Activated T-helper 2 cell treated with anti-CD3 and anti-CD28 coated beads, Interferon-gamma antibody, Interleukin-2, Interleukin-4, amounts not matched to agents 10 μg/mL and 5 μg/mL and 100 μg/mL, durations not matched to agents 14 hours and 24 hours and 36 hours (primary cell): ENCODE measurements at regions not wholly inside any gene's neighbourhood (a gene's known extent, or its start where the extent isn't known, plus 50 kb on each side); places are given as distances from the start of the nearest gene placed in this dataset.
"Not testable (repeated sequence)": the region's sequence is repeated elsewhere in the genome, so short reads cannot be mapped to it uniquely, and the experiment has no call there.

Experiments
- DNase-seq: peaks from one replicate; pipeline ENCODE4 v3.0.0; 2021; ENCODE audit warnings: low spot score
- H3K27ac Mint-ChIP-seq: one replicate; pipeline ENCODE4 v1.8.0; 2021; ENCODE audit warnings: mixed read lengths
- H3K27me3 Mint-ChIP-seq: one replicate; pipeline ENCODE4 v1.8.0; 2021; ENCODE audit warnings: low read depth, mixed read lengths
- H3K36me3 Mint-ChIP-seq: one replicate; pipeline ENCODE4 v1.8.0; 2021; ENCODE audit warnings: low read depth, mixed read lengths
- H3K4me1 Mint-ChIP-seq: one replicate; pipeline ENCODE4 v1.8.0; 2021; ENCODE audit warnings: low read depth, mixed read lengths
- H3K4me3 Mint-ChIP-seq: one replicate; pipeline ENCODE4 v1.8.0; 2021; ENCODE audit warnings: low read depth, mild to moderate bottlenecking, moderate library complexity, mixed read lengths
- H3K9me3 Mint-ChIP-seq: one replicate; pipeline ENCODE4 v1.8.0; 2021; ENCODE audit warnings: mixed read lengths
- intact Hi-C: fragments of 100-400 bp; cut with micrococcal nuclease; formaldehyde crosslinking; loops from one replicate; pipeline ENCODE4 v1.15.1; 2023

DNA sequence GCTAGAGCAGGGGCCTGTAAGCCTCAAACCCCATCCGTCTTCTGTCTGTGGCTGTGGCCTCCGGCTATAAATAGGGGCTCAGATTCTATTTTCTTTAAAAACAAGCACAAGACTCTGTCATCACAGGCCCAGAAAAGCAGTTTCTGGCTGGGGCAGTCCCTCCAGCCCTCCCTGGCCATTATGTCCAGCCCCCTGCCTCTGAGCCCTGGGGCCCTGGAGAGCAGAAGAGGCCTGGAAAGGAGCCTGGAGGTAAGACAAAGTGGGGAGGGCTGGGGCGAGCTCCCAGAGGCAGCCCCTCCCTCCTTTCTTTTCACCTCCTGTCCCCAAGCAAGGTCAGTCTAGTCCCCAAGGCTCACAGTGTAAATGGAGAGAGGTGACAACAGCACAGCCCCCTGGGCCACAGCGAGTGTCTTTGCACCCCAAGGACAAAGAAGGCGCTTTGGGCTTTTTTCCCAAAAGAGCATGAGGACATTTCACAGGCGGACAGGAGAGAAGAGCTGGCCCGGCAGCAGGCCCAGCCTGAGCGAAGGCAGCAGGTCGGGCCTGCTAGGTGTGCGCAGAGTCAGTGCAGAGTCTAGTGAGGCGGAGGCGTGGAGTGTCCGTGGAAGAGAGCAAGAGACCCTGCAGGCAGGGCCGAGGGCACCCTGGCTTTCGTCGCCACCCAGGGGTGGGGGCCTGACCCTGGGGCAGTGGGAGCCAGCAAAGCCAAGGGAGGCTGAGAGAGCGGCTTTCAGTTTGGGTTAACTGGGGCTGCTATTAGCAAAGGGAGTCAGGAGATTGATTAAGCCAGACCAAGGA, 188.3 kb downstream of the TBC1D2B start:
- H3K27me3 Mint-ChIP-seq, result no peaks in the 10 kb centered on the region
- no peaks in the 10 kb centered on the region for H3K36me3 Mint-ChIP-seq
- no peak overlapping the region for H3K27ac Mint-ChIP-seq
- intact Hi-C loops, result no loop called here
- H3K9me3 Mint-ChIP-seq, result no peaks in the 10 kb centered on the region
- H3K4me3 Mint-ChIP-seq, result no peak overlapping the region
- no peaks in the 10 kb centered on the region for H3K4me1 Mint-ChIP-seq
- DNase-seq, result no peak

DNA sequence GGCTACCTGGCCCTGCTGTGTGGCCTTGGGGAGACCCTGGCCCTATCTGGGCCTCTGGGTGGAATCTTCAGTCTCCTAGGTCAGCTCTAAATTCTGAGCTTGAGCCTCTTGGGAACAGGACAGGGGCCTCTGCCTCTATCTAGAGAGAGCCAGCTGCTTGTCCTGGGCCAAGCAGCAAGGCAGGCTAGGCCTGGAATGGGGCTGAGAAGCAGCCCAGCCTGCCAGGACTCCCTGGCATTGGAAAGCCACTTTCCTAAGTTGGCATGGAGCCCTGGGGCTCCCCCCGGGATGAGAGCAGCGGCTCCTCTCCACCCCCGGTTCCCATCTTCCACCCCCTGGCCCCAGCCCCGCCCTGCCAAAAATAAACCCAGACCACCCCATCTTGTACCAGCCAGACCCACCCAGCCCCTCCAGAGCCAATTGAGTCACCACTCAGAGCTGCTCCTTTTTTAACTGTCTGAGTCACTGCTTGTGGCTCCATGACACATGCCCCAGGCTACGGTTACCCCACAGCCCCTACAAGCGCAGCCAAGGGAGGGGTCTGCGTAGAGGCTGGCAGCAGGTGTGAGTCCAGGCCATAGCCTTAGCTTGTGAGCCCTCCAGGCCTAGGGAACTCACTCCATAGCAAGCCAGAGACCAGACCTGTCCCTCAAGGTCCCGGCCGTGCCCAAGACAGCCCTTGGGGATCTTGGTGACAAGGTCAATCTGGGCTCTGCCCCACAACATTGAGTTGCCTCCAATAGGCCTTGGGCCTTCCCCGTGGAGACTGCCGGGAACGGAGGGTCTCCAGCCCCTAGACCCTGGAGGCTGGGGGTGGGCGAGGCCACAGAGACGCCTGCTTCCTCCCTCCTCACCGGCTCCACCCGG, 189.7 kb downstream of the TBC1D2B start:
- intact Hi-C loops, H3K36me3 Mint-ChIP-seq, H3K4me3 Mint-ChIP-seq, H3K9me3 Mint-ChIP-seq, DNase-seq, H3K27ac Mint-ChIP-seq, H3K27me3 Mint-ChIP-seq, H3K4me1 Mint-ChIP-seq: not testable (repeated sequence)

DNA sequence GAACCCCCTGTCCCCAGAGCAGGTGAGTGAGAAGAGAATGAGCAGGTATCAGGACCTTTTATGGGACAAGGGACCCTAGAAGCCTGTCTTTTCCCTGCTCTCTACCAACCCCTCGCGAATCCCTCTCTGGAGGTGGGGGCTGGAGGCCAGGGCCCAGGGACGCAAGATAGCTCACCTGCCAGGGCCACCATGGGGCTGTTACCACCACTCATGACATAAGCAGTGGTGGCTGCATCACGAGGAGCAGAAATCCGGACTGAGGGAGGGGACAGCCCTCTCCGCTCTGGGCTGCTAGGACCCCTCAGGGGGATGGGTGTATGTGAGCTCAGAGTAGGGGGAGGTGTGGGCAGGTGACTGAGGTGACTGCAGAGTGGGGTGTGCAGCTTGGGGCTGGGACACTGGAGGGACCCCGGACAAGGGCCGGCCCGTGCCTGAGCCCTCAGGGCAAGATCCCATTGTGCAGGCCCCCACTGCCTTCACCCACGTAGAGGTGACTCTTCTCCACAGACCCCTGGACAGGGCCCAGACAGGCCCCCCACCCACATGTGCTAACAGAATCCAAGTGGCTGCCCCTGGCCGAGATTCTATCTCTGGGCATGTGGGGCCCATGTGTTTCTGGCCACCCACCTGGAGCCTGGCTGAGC, 190.6 kb downstream of the TBC1D2B start:
- no peak for DNase-seq
- Mint-ChIP-seq H3K4me3 (no peak overlapping the region), H3K9me3 (no peaks in the 10 kb centered on the region), H3K4me1 (no peaks in the 10 kb centered on the region), H3K36me3 (no peaks in the 10 kb centered on the region), H3K27me3 (no peaks in the 10 kb centered on the region), H3K27ac (no peak overlapping the region)
- intact Hi-C loops, result no loop called here

DNA sequence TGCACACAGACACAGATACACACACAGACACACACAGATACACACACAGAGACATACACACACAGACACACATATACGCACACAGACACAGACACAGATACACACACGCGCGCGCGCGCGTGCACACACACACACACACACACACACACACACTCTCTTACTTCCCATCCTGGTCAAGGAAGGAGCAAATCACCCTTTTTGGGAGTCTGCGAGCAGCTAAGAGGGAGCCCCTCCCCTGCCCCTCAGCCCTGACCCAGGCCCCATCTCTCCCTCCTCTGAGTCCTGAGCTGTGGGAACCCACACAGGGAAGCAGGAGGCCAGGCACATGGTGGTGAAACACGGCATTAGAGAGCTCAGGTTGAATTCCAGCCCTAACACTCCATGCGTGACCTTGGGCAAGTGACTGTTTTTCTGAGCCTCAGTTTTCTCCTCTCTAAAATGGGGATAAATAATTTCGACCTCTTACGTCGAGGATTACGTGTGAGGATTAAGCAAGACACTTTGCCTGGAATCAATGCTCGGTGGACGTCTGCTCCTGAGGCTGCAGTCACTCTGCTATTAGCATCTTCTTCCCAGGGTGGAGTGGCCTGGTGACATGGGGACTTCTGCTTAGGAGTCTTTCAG, 191.5 kb downstream of the TBC1D2B start:
- H3K4me1 Mint-ChIP-seq, intact Hi-C loops, H3K27ac Mint-ChIP-seq, H3K4me3 Mint-ChIP-seq, H3K27me3 Mint-ChIP-seq, H3K9me3 Mint-ChIP-seq, H3K36me3 Mint-ChIP-seq, DNase-seq: not testable (repeated sequence)

DNA sequence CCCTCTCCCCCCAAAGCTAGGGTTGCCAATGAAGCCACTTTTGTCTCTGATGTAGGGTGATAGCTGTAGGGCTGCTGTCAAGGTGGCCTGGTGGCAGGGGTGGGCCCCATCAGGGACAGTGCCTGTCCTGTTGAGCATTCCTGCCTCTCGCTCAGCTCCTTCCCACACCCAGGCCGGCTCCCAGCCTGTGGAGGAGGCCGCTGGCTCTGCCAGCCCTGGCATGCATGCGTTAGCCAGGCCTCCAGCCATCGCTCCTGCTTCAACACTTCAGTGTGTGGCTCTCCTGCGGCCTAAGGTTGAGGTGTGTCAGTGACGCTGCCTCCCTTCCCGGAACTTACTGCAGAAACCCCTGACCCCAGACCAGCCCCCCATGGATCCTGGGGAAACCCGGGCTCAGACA, 194.5 kb downstream of the TBC1D2B start:
- H3K4me1 Mint-ChIP-seq, H3K27ac Mint-ChIP-seq, H3K4me3 Mint-ChIP-seq, H3K9me3 Mint-ChIP-seq, DNase-seq, H3K27me3 Mint-ChIP-seq, intact Hi-C loops, H3K36me3 Mint-ChIP-seq: not testable (repeated sequence)

DNA sequence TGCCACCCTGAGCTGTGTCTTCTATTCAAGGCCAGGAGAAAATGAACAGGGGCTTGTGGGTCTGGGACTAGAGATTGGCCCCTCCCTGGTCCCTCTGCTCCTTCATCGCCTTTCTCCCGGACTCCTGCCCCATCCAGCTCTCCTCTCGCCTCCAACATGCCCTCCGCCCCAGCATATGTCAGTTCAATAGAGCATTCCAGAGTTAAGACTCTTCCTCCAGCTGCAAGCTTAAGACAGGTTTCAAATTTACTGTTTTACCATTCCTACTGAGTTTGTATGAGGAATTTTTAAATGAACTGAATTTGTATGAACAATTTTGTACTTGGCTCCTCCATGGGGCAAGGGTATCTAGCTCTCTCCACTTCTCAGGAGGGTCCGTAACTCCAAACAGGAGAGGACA, 195.6 kb downstream of the TBC1D2B start:
- H3K27me3 Mint-ChIP-seq, result no peaks in the 10 kb centered on the region
- intact Hi-C loops, result no loop called here
- H3K36me3 Mint-ChIP-seq, result no peaks in the 10 kb centered on the region
- no peak overlapping the region for H3K27ac Mint-ChIP-seq
- no peak overlapping the region for H3K4me3 Mint-ChIP-seq
- no peaks in the 10 kb centered on the region for H3K9me3 Mint-ChIP-seq
- H3K4me1 Mint-ChIP-seq, result no peaks in the 10 kb centered on the region
- no peak for DNase-seq

DNA sequence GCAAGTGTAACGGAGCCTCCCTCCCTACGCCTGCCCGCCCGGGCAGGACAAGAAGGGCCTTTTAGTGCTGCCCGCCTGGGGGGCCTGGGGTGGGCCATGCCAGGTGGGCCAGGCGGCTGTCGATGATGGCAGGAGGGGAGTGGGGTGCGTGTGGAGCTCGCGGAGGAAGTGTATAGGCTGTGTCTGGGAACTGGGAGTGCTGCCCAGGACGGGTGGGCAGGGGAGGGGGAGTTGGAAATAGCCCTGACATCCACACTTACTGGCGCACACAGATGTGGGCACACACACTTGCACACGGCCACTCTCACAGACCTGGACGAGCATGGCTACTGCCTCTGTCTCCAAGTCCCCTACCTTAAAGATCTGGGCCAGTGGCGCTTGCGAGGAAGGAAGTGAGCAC, 196.0 kb downstream of the TBC1D2B start:
- intact Hi-C loops, H3K9me3 Mint-ChIP-seq, H3K27ac Mint-ChIP-seq, DNase-seq, H3K4me3 Mint-ChIP-seq, H3K36me3 Mint-ChIP-seq, H3K27me3 Mint-ChIP-seq, H3K4me1 Mint-ChIP-seq: not testable (repeated sequence)

DNA sequence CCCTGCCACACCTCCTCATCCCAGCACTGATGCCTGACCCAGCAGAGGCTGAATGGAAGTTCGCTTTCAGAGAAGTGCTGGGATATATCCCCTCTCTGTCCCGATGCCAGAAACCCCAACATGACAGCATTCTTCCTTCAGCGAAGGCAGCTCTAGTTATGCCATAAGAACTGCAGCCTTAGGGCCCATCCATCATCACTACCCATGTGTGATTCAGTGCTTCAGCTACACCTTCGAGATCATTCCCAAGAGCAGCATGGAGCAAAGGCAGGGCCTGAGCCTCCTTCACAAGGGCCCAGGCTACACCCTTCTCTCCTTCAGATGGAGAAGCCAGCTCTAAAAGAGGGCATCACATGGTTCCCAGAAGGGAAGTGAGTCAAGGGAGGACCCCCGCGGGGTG, 198.0 kb downstream of the TBC1D2B start:
- H3K36me3 Mint-ChIP-seq, DNase-seq, H3K4me1 Mint-ChIP-seq, H3K27me3 Mint-ChIP-seq, intact Hi-C loops, H3K4me3 Mint-ChIP-seq, H3K27ac Mint-ChIP-seq, H3K9me3 Mint-ChIP-seq: not testable (repeated sequence)

DNA sequence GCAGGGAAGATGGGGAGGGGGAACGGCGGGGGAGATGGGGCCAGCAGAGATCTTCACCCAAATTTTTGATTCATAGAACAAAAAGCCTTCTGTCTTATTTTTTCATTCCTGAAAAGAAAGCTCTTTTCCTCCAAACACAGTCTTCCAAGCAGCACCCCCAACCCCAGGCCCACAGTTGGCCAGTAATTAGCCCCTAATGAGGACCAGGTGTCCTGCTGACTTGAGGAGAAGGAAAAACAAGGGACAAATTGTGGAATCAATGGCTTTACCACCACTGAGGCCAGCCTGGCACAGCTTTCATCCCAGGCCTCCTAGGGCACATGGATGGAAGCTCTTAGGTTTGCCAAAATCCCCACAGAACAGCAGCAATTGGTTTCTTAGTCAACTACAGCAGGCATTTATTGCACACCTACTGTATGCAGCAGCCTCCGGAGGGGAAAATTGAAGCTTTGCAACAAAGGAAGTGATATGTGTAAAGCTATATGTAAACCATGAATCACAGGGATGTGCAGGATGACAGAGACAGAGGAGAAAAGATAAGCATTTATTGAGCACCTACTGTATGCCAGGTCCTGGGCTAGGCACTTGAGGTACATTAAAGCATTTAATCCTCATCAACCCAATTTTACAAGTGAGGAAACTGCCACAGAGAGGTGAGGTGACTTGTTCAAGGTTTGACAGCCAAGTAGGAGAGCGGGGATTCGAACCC, 199.5 kb downstream of the TBC1D2B start:
- H3K27ac Mint-ChIP-seq, result no peak overlapping the region
- H3K4me3 Mint-ChIP-seq, result no peak overlapping the region
- no peaks in the 10 kb centered on the region for H3K36me3 Mint-ChIP-seq
- no peaks in the 10 kb centered on the region for H3K4me1 Mint-ChIP-seq
- intact Hi-C loops, result no loop called here
- no peaks in the 10 kb centered on the region for H3K9me3 Mint-ChIP-seq
- no peak for DNase-seq
- H3K27me3 Mint-ChIP-seq, result no peaks in the 10 kb centered on the region

DNA sequence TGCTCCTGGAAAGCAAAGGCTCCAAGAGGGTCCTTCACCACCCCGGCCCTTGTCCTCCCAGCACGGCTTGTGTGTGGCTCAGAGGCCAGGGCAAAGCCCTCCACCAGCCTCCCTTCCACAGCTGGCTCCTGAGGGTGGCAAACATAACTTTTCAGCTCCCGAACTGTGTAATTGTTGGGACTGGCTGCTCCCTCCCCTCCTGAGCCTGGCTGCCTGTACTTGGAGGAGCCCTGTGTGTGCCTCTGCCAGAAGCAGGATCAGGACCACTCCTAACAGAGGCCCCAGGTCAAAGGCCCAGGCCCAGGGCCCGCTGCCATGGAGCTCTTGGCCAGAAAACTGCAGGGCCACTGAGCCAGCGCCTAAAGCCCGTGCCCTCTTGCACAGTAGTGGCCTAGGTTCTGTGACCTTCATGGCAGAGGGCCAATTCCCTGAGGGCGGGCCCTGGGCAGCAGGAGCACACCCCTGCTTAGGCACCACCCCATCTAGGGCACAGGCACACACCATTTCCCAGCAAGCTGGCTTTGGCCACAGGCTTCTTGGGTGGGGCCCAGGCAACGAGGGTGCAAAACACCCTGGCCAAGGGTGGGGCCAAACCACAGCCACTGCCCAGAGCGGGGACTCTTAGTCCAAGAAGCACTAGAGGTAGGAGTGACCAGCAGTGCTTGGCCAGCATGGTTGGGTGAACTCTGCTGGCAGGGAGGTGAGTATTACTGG, 201.2 kb downstream of the TBC1D2B start:
- H3K9me3 Mint-ChIP-seq, intact Hi-C loops, DNase-seq, H3K4me1 Mint-ChIP-seq, H3K36me3 Mint-ChIP-seq, H3K4me3 Mint-ChIP-seq, H3K27ac Mint-ChIP-seq, H3K27me3 Mint-ChIP-seq: not testable (repeated sequence)

DNA sequence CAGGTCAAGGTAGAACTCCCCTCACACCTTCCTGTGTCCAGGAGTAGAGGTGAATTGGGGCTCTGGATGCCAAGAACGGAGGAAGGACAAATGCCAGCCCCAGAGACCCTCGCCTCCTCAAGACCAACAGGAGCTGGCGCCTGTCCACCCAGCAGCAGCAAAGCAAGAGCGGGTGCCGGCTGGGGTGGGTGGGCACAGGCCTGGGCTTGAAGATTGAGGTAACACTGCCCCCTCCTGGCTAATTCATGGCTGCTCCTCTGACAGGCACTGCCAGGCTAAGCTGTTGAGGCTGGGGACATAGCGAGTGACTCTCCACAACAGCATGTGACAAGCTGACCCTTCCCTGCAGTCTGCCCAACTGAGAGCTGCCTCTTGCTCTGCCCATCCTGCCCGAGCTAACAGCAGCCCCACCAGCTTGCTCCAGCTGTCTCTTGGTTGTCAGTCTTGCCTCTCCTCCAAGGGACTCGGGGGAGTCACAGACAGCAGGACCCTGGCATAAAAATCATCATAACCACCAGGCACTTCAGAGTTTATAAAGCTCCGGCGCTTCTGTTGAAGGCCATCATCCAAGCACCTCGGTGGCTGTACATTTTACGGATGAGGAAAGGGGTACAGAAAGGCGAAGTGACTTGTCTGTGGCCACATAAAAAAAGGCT, 202.3 kb downstream of the TBC1D2B start:
- H3K4me3 Mint-ChIP-seq, H3K27me3 Mint-ChIP-seq, intact Hi-C loops, H3K4me1 Mint-ChIP-seq, H3K27ac Mint-ChIP-seq, H3K9me3 Mint-ChIP-seq, H3K36me3 Mint-ChIP-seq, DNase-seq: not testable (repeated sequence)
